Liver (tissue), 8 donors: ENCODE measurements at regions not wholly inside any gene's neighbourhood (a gene's known extent, or its start where the extent isn't known, plus 50 kb on each side); places are given as distances from the start of the nearest gene placed in this dataset.

Experiments used
- DNase-seq: peaks from one replicate; pipeline ENCODE4 v3.0.0-alpha.2; 2017; ENCODE audit warnings: low spot score
- H3K27ac ChIP-seq, 2 donors: one replicate each; pipeline ENCODE4 v1.7.0; 2013; ENCODE audit warnings: inconsistent platforms in 2 of 2, low read length in 2 of 2, control low read depth in 1 of 2, low read depth in 1 of 2, mild to moderate bottlenecking in 1 of 2
- H3K27me3 ChIP-seq, 4 donors: one replicate each; pipeline versions ENCODE4 v1.6.1 to v1.7.0; 2013; ENCODE audit warnings: low read length in 3 of 4, inconsistent platforms in 1 of 4, mild to moderate bottlenecking in 1 of 4, moderate library complexity in 1 of 4; ENCODE audit not compliant: control insufficient read depth in 4 of 4, insufficient read depth in 4 of 4
- H3K36me3 ChIP-seq, 4 donors: one replicate each; pipeline versions ENCODE4 v1.6.1 to v1.7.0; 2013; ENCODE audit warnings: low read length in 3 of 4, mild to moderate bottlenecking in 3 of 4, low read depth in 1 of 4, moderate library complexity in 1 of 4; ENCODE audit not compliant: control insufficient read depth in 4 of 4, insufficient read depth in 3 of 4
- H3K4me1 ChIP-seq, 4 donors: one replicate each; pipeline versions ENCODE4 v1.6.1 to v1.7.0; 2013; ENCODE audit warnings: low read length in 3 of 4, mild to moderate bottlenecking in 3 of 4, moderate library complexity in 1 of 4; ENCODE audit not compliant: control insufficient read depth in 4 of 4, insufficient read depth in 4 of 4
- H3K4me3 ChIP-seq, 3 donors: one replicate each; pipeline versions ENCODE4 v1.6.1 to v1.7.0; 2013; ENCODE audit warnings: low read length in 3 of 3, control low read depth in 1 of 3, low read depth in 1 of 3, mild to moderate bottlenecking in 1 of 3
- H3K9ac ChIP-seq, 2 donors: one replicate each; pipeline ENCODE4 v1.7.0; 2013; ENCODE audit warnings: low read length in 2 of 2, mild to moderate bottlenecking in 2 of 2, moderate library complexity in 2 of 2, control low read depth in 1 of 2, low read depth in 1 of 2
- H3K9me3 ChIP-seq, 4 donors: one replicate each; pipeline versions ENCODE4 v1.6.1 to v1.7.0; 2013; ENCODE audit warnings: low read length in 3 of 4; ENCODE audit not compliant: control insufficient read depth in 4 of 4
- EGR1 ChIP-seq, 2 donors: IDR thresholded peaks; 2 replicates each; pipeline ENCODE4 v1.6.1; 2016 to 2018; ENCODE audit warnings: antibody characterized with exemption in 2 of 2, low read depth in 2 of 2
- FOXA1 ChIP-seq: IDR thresholded peaks from 2 replicates; pipeline ENCODE4 v1.6.1; 2016; ENCODE audit warnings: antibody characterized with exemption
- HNF4A ChIP-seq, 2 donors: conservative IDR thresholded peaks; 2 replicates each; pipeline ENCODE4 v1.6.1; 2016; ENCODE audit warnings: antibody characterized with exemption in 2 of 2, mild to moderate bottlenecking in 2 of 2
- HNF4G ChIP-seq: IDR thresholded peaks from 2 replicates; pipeline ENCODE4 v1.6.1; 2016; ENCODE audit warnings: antibody characterized with exemption
- JUND ChIP-seq, 2 donors: IDR thresholded peaks; 2 replicates each; pipeline ENCODE4 v1.6.1; 2016; ENCODE audit warnings: antibody characterized with exemption in 2 of 2
- NR2F2 ChIP-seq: IDR thresholded peaks from 2 replicates; pipeline ENCODE4 v1.6.1; 2016; ENCODE audit warnings: antibody characterized with exemption
- RAD21 ChIP-seq, 2 donors: IDR thresholded peaks; 2 replicates each; pipeline ENCODE4 v1.6.1; 2016; ENCODE audit warnings: antibody characterized with exemption in 2 of 2, mild to moderate bottlenecking in 2 of 2
- SP1 ChIP-seq: IDR thresholded peaks from 2 replicates; pipeline ENCODE4 v1.6.1; 2018; ENCODE audit warnings: antibody characterized with exemption, mild to moderate bottlenecking
- TAF1 ChIP-seq: conservative IDR thresholded peaks from 2 replicates; pipeline ENCODE4 v1.6.1; 2016; ENCODE audit warnings: antibody characterized with exemption, mild to moderate bottlenecking
- ZBTB33 ChIP-seq: IDR thresholded peaks from 2 replicates; pipeline ENCODE4 v1.6.1; 2016; ENCODE audit warnings: antibody characterized with exemption
- WGBS: extraction: QIAGEN DNeasy Blood & Tissue Kit; methylation state at CpG from one replicate; pipeline ENCODE4 v1.1.7; 2013; 5-methylcytosine and 5-hydroxymethylcytosine counted together
- TF ChIP-seq, protein P1 (sequence below): IDR thresholded peaks from 2 replicates; pipeline ENCODE4 v1.6.1; 2016; ENCODE audit warnings: antibody characterized with exemption
- TF ChIP-seq, protein P2 (sequence below): IDR thresholded peaks from 2 replicates; pipeline ENCODE4 v1.6.1; 2016; ENCODE audit warnings: antibody characterized with exemption, mild to moderate bottlenecking
- TF ChIP-seq, protein P3 (sequence below): fragments of 150-350 bp; IDR thresholded peaks from 2 replicates; pipeline ENCODE4 v1.5.1; 2017; ENCODE audit warnings: improper control_type of control experiment, low read depth, low read length; ENCODE audit not compliant: missing input control
- donor health status: healthy.
- donor health status: healthy.
- donor health status: healthy.
- donor health status: healthy.
- donor health status: healthy.

- TF ChIP-seq RAD21 (IDR thresholded peaks at IDR 0.05) = no peak
- TF ChIP-seq, protein P1, sequence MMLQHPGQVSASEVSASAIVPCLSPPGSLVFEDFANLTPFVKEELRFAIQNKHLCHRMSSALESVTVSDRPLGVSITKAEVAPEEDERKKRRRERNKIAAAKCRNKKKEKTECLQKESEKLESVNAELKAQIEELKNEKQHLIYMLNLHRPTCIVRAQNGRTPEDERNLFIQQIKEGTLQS = no peak
- TF ChIP-seq JUND (IDR thresholded peaks at IDR 0.05) = no peak
- TF ChIP-seq FOXA1 = no peak
- TF ChIP-seq HNF4G = no peak
- peak in 1 of 2 donors; percentile 38 for TF ChIP-seq HNF4A (conservative IDR thresholded peaks at IDR 0.05)
Observed at GRCh38 chr12:94059394-94060368, 88.7 kb upstream of the PLXNC1 start (continued).

DNA sequence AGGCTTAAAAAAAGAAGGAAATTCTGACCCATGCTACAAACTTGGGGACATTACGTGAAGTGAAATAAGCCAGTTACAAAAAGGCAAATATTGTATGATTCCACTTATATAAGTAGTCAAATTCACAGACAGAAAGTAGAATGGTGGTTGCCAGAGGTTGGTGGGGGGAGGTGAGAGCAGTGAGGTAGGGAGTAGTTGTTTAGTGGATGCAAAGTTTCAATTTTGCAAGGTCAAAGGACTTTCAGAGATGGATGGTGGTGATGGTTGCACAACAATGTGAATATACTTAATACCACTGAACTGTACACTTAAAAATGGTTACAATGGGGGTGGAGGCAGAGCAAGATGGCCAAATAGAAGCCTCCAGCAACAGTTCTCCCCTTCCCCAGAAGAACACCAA, 86.2 kb upstream of the PLXNC1 start:
- Histone ChIP-seq H3K9ac (no peak overlapping the region), H3K36me3 (no peaks in the 10 kb centered on the region), H3K27ac (no peak overlapping the region), H3K27me3 (no peaks in the 10 kb centered on the region), H3K4me1 (no peaks in the 10 kb centered on the region), H3K4me3 (no peak overlapping the region), H3K9me3 (peaks cover 0 to 3% (median 1%) of the 10 kb centered on the region in 4 donors)
- TF ChIP-seq, protein P2, sequence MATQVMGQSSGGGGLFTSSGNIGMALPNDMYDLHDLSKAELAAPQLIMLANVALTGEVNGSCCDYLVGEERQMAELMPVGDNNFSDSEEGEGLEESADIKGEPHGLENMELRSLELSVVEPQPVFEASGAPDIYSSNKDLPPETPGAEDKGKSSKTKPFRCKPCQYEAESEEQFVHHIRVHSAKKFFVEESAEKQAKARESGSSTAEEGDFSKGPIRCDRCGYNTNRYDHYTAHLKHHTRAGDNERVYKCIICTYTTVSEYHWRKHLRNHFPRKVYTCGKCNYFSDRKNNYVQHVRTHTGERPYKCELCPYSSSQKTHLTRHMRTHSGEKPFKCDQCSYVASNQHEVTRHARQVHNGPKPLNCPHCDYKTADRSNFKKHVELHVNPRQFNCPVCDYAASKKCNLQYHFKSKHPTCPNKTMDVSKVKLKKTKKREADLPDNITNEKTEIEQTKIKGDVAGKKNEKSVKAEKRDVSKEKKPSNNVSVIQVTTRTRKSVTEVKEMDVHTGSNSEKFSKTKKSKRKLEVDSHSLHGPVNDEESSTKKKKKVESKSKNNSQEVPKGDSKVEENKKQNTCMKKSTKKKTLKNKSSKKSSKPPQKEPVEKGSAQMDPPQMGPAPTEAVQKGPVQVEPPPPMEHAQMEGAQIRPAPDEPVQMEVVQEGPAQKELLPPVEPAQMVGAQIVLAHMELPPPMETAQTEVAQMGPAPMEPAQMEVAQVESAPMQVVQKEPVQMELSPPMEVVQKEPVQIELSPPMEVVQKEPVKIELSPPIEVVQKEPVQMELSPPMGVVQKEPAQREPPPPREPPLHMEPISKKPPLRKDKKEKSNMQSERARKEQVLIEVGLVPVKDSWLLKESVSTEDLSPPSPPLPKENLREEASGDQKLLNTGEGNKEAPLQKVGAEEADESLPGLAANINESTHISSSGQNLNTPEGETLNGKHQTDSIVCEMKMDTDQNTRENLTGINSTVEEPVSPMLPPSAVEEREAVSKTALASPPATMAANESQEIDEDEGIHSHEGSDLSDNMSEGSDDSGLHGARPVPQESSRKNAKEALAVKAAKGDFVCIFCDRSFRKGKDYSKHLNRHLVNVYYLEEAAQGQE = no peak
- TF ChIP-seq ZBTB33 (no peak), SP1 (no peak), TAF1 (no peak), JUND (IDR thresholded peaks at IDR 0.05) (no peak), RAD21 (IDR thresholded peaks at IDR 0.05) (no peak), NR2F2 (no peak), HNF4G (no peak), EGR1 (IDR thresholded peaks at IDR 0.05; ENCODE audit: low read depth in 2 of 2) (no peak)
- TF ChIP-seq, protein P3, sequence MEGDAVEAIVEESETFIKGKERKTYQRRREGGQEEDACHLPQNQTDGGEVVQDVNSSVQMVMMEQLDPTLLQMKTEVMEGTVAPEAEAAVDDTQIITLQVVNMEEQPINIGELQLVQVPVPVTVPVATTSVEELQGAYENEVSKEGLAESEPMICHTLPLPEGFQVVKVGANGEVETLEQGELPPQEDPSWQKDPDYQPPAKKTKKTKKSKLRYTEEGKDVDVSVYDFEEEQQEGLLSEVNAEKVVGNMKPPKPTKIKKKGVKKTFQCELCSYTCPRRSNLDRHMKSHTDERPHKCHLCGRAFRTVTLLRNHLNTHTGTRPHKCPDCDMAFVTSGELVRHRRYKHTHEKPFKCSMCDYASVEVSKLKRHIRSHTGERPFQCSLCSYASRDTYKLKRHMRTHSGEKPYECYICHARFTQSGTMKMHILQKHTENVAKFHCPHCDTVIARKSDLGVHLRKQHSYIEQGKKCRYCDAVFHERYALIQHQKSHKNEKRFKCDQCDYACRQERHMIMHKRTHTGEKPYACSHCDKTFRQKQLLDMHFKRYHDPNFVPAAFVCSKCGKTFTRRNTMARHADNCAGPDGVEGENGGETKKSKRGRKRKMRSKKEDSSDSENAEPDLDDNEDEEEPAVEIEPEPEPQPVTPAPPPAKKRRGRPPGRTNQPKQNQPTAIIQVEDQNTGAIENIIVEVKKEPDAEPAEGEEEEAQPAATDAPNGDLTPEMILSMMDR = no peak
- TF ChIP-seq, protein P1 = no peak
- WGBS = 99% methylated on average over 1 of the region's 1 CpG
- DNase-seq = no peak
